Endothelial cell of umbilical vein (primary cell): ENCODE measurements at regions not wholly inside any gene's neighbourhood (a gene's known extent, or its start where the extent isn't known, plus 50 kb on each side); places are given as distances from the start of the nearest gene placed in this dataset.

ENCODE experiments used
- BruUV-seq: library from RNA; stranded (reverse); fragments of 400-500 nt; replicated peaks from 2 replicates; lab custom pipeline; 2021; lab: Mats Ljungman, UMichigan
- CTCF ChIA-PET: fragments of 300-600, 350-600 bp; sonication (Branson Sonifier 250); formaldehyde crosslinking; loops from one replicate; lab custom pipeline; 2021; ENCODE audit warnings: antibody characterized with exemption, inconsistent platforms; lab: Charles Lee
- POLR2A ChIA-PET: fragments of 300-600, 350-600 bp; sonication (Branson Sonifier 250); formaldehyde crosslinking; loops from one replicate; lab custom pipeline; 2021; ENCODE audit warnings: antibody characterized with exemption, inconsistent platforms; lab: Charles Lee
- DNase-seq: peaks from one replicate; pipeline ENCODE4 v3.0.0-alpha.2; 2011; ENCODE audit warnings: low read depth, low spot score
- FAIRE-seq: peaks from 2 replicates; lab custom pipeline; 2011; peaks lifted over from hg19 to GRCh38; lab: Jason Lieb, UNC
- H2AFZ ChIP-seq: 2 replicates; pipeline ENCODE4 v1.6.0; 2012; ENCODE audit warnings: low read depth, low read length, control low read depth, inconsistent platforms
- H3K27ac ChIP-seq: 2 replicates; pipeline ENCODE4 v1.5.1; 2011; ENCODE audit warnings: low read depth, mild to moderate bottlenecking, control low read depth, low read length, moderate library complexity; ENCODE audit not compliant: insufficient read depth
- H3K27me3 ChIP-seq, 2 experiments: 2 replicates each; pipeline versions ENCODE4 v1.6.0 to v1.6.1; 2011; ENCODE audit warnings: low read length in 2 of 2, mixed read lengths in 1 of 2; ENCODE audit not compliant: control insufficient read depth in 2 of 2, insufficient read depth in 2 of 2
- H3K36me3 ChIP-seq, 2 experiments: 2 replicates in 1 of 2; 3 replicates in 1 of 2; pipeline ENCODE4 v1.5.1; 2011; ENCODE audit warnings: low read length in 2 of 2, mild to moderate bottlenecking in 1 of 2, moderate library complexity in 1 of 2; ENCODE audit not compliant: control insufficient read depth in 2 of 2, insufficient read depth in 2 of 2; ENCODE audit errors: extremely low read depth in 1 of 2
- H3K4me1 ChIP-seq: 3 replicates; pipeline ENCODE4 v1.5.1; 2011; ENCODE audit warnings: mild to moderate bottlenecking, low read length; ENCODE audit not compliant: control insufficient read depth, insufficient read depth; ENCODE audit errors: extremely low read depth
- H3K4me2 ChIP-seq: 2 replicates; pipeline ENCODE4 v1.6.1; 2011; ENCODE audit warnings: low read length, control low read depth, mixed read lengths; ENCODE audit not compliant: insufficient read depth
- H3K4me3 ChIP-seq, 3 experiments: fragments of 200-600 bp in 1 of 3; sonication (generic), shearing (Covaris generic) in 1 of 3; replicated peaks in 1 of 3; 2 replicates each; pipeline ENCODE4 v1.5.1; 2011 to 2016; ENCODE audit warnings: control low read depth in 3 of 3, low read length in 3 of 3, mild to moderate bottlenecking in 2 of 3, inconsistent platforms in 1 of 3, low read depth in 1 of 3, moderate library complexity in 1 of 3; ENCODE audit not compliant: insufficient read depth in 1 of 3
- H3K79me2 ChIP-seq: 2 replicates; pipeline ENCODE4 v1.6.0; 2012; ENCODE audit warnings: low read length, inconsistent platforms; ENCODE audit not compliant: control insufficient read depth, insufficient read depth
- H3K9ac ChIP-seq: replicated peaks from 2 replicates; pipeline ENCODE3; 2011; ENCODE audit warnings: low read length, control low read depth; ENCODE audit not compliant: insufficient read depth; ENCODE audit errors: extremely low read depth
- H3K9me1 ChIP-seq: replicated peaks from 3 replicates; pipeline ENCODE4 v1.6.0; 2011; ENCODE audit warnings: mild to moderate bottlenecking, low read length; ENCODE audit not compliant: control insufficient read depth, insufficient read depth; ENCODE audit errors: extremely low read depth
- H3K9me3 ChIP-seq: replicated peaks from 2 replicates; pipeline ENCODE4 v1.5.1; 2012; ENCODE audit warnings: low read length, inconsistent platforms; ENCODE audit not compliant: control insufficient read depth, insufficient read depth
- H4K20me1 ChIP-seq: replicated peaks from 2 replicates; pipeline ENCODE3; 2011; ENCODE audit warnings: mild to moderate bottlenecking, low read length; ENCODE audit not compliant: control insufficient read depth, insufficient read depth; ENCODE audit errors: extremely low read depth
- EZH2 ChIP-seq: IDR thresholded peaks from 2 replicates; pipeline ENCODE4 v1.6.1; 2012; ENCODE audit warnings: borderline replicate concordance, low read depth, mild to moderate bottlenecking, moderate library complexity, low read length, inconsistent platforms; ENCODE audit not compliant: severe bottlenecking
- FOS ChIP-seq: IDR thresholded peaks from 2 replicates; pipeline ENCODE4 v1.6.1; 2011; ENCODE audit warnings: mild to moderate bottlenecking, low read length, moderate library complexity, borderline replicate concordance; ENCODE audit not compliant: insufficient read depth
- GATA2 ChIP-seq: IDR thresholded peaks from 2 replicates; pipeline ENCODE4 v1.7.0; 2011; ENCODE audit warnings: low read depth, mild to moderate bottlenecking, moderate library complexity, mixed read lengths, low read length; ENCODE audit not compliant: insufficient read length, insufficient read depth
- JUN ChIP-seq: IDR thresholded peaks from 2 replicates; pipeline ENCODE4 v1.6.1; 2011; ENCODE audit warnings: borderline replicate concordance, low read depth; ENCODE audit not compliant: insufficient read length, insufficient read depth
- MYC ChIP-seq: IDR thresholded peaks from one replicate; pipeline ENCODE4 v1.6.1; 2011; ENCODE audit warnings: mild to moderate bottlenecking, low read depth, low read length
- POLR2A ChIP-seq: IDR thresholded peaks from 2 replicates; pipeline ENCODE4 v1.6.1; 2012; ENCODE audit warnings: low read depth, mild to moderate bottlenecking, control low read depth, low read length
- POLR2AphosphoS5 ChIP-seq: IDR thresholded peaks from 2 replicates; pipeline ENCODE4 v1.6.1; 2012; ENCODE audit warnings: low read depth, mild to moderate bottlenecking, control low read depth, low read length, moderate library complexity; ENCODE audit not compliant: insufficient read depth
- dilution Hi-C: fragments of 300-500 bp; cut with MboI; formaldehyde crosslinking; loops from one replicate; pipeline ENCODE4 v1.15.0; 2019; ENCODE audit warnings: low sequenced_read_pairs; ENCODE audit not compliant: extremely low pct_ligation_motif_present
- intact Hi-C: fragments of 100-400 bp; cut with micrococcal nuclease; formaldehyde crosslinking; loops from one replicate; pipeline ENCODE4 v1.10.0; 2022
- TF ChIP-seq, protein P1 (sequence below): IDR thresholded peaks from 2 replicates; pipeline ENCODE4 v1.6.1; 2011; ENCODE audit not compliant: insufficient read depth, insufficient read length
- TF ChIP-seq, protein P2 (sequence below), 2 donors: IDR thresholded peaks; 1 replicate in 1 of 2; 2 replicates in 1 of 2; pipeline ENCODE4 v1.5.1; 2011; ENCODE audit warnings: low read length in 2 of 2, mild to moderate bottlenecking in 2 of 2, moderate library complexity in 2 of 2, control low read depth in 1 of 2, inconsistent platforms in 1 of 2, low read depth in 1 of 2; ENCODE audit not compliant: insufficient read depth in 1 of 2; ENCODE audit errors: extremely low read depth in 1 of 2

DNA sequence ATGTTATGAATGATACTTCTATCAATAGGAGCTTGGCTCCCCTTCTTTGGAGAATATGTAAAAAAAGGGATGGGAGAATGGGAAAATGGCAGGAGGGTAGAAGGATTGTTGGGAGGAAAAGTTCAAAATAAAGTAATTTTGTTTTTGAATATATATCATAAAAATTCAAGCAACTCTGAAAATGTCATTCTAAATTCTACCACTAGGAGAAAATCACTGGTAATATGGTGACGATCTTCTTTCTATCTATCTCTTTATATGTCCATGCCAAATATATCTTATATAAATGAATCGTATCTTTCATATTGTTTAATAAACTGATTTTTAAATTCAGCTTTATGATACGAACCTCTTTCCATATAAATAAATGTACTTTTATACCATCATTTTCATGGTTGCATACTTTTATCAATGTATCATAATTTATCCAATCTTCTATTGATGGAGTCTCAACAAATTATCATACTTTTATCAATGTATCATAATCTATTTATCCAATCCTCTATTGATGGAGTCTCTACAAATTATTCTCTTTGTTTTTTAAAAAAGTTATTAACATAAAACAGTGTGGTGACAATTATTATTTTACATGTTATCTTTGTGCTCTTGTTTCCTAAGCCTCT lies 73.7 kb upstream of the MARK1 start:
- CTCF ChIA-PET: no interaction called here
- no peak for FAIRE-seq

More for the DNA sequence above, 73.7 kb upstream of the MARK1 start:
- Histone ChIP-seq H3K27me3 (no peaks in the 10 kb centered on the region), H3K79me2 (no peaks in the 10 kb centered on the region), H2AFZ (no peak overlapping the region), H3K9me1 (no peaks in the 10 kb centered on the region), H3K36me3 (no peaks in the 10 kb centered on the region), H3K9ac (no peak overlapping the region), H3K9me3 (no peaks in the 10 kb centered on the region), H3K4me1 (no peaks in the 10 kb centered on the region), H3K4me2 (no peak overlapping the region), H3K27ac (no peak overlapping the region), H3K4me3 (no peak overlapping the region), H4K20me1 (no peaks in the 10 kb centered on the region)
- TF ChIP-seq JUN: no peak
- no peak for TF ChIP-seq POLR2A
- no peak for TF ChIP-seq FOS
- TF ChIP-seq POLR2AphosphoS5: no peak
- TF ChIP-seq, protein P1, sequence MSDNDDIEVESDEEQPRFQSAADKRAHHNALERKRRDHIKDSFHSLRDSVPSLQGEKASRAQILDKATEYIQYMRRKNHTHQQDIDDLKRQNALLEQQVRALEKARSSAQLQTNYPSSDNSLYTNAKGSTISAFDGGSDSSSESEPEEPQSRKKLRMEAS: no peak
- no peak for TF ChIP-seq MYC
- TF ChIP-seq GATA2: no peak
- TF ChIP-seq, protein P2, sequence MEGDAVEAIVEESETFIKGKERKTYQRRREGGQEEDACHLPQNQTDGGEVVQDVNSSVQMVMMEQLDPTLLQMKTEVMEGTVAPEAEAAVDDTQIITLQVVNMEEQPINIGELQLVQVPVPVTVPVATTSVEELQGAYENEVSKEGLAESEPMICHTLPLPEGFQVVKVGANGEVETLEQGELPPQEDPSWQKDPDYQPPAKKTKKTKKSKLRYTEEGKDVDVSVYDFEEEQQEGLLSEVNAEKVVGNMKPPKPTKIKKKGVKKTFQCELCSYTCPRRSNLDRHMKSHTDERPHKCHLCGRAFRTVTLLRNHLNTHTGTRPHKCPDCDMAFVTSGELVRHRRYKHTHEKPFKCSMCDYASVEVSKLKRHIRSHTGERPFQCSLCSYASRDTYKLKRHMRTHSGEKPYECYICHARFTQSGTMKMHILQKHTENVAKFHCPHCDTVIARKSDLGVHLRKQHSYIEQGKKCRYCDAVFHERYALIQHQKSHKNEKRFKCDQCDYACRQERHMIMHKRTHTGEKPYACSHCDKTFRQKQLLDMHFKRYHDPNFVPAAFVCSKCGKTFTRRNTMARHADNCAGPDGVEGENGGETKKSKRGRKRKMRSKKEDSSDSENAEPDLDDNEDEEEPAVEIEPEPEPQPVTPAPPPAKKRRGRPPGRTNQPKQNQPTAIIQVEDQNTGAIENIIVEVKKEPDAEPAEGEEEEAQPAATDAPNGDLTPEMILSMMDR (IDR thresholded peaks at IDR 0.05; ENCODE audit: extremely low read depth in 1 of 2, insufficient read depth in 1 of 2, low read depth in 1 of 2, low read length in 2 of 2): no peak
- no peak for TF ChIP-seq EZH2
- dilution Hi-C loops: no loop called here
- DNase-seq: no peak
- POLR2A ChIA-PET: no interaction called here
- intact Hi-C loops: no loop called here
- no TSS peak for BruUV-seq
